NCI-H748 treated with DMSO at 0.1 percent for 48 hours (cell line): ENCODE measurements at regions not wholly inside any gene's neighbourhood (a gene's known extent, or its start where the extent isn't known, plus 50 kb on each side); places are given as distances from the start of the nearest gene placed in this dataset.

Experiments
- DNase-seq: peaks from one replicate; lab custom pipeline; 2025; lab: John Stamatoyannopoulos, UW

GRCh38 chr14:97445367-97445766 is 648.2 kb downstream of the VRK1 start:
- no peak for DNase-seq

- no peak for DNase-seq
Measured at GRCh38 chr14:97446087-97446486, 648.9 kb downstream of the VRK1 start.

GRCh38 chr14:97452314-97452713 is 655.1 kb downstream of the VRK1 start:
- no peak for DNase-seq

GRCh38 chr14:97453991-97454390 is 656.8 kb downstream of the VRK1 start:
- no peak for DNase-seq

- no peak for DNase-seq
Measured at GRCh38 chr14:97456462-97456861, 659.3 kb downstream of the VRK1 start.

GRCh38 chr14:97456958-97457357 is 659.8 kb downstream of the VRK1 start:
- no peak for DNase-seq

- DNase-seq: no peak
Measured at GRCh38 chr14:97457575-97458085, 660.4 kb downstream of the VRK1 start.

- no peak for DNase-seq
Measured at GRCh38 chr14:97458255-97458654, 661.1 kb downstream of the VRK1 start.

- peak; percentile 49 for DNase-seq
Measured at GRCh38 chr14:97458661-97459579, 661.7 kb downstream of the VRK1 start.

GRCh38 chr14:97462081-97462480 is 664.9 kb downstream of the VRK1 start:
- DNase-seq: no peak

- DNase-seq: no peak
Measured at GRCh38 chr14:97468220-97468619, 671.0 kb downstream of the VRK1 start.

GRCh38 chr14:97477353-97477752 is 680.2 kb downstream of the VRK1 start:
- DNase-seq: no peak

GRCh38 chr14:97485201-97485600 is 688.0 kb downstream of the VRK1 start:
- DNase-seq: no peak

GRCh38 chr14:97486601-97487120 is 689.5 kb downstream of the VRK1 start:
- DNase-seq: no peak

- no peak for DNase-seq
Measured at GRCh38 chr14:97489750-97490149, 692.6 kb downstream of the VRK1 start.

- DNase-seq: no peak
Measured at GRCh38 chr14:97490521-97491070, 693.4 kb downstream of the VRK1 start.

GRCh38 chr14:97491697-97492096 is 694.5 kb downstream of the VRK1 start:
- DNase-seq: no peak

- DNase-seq: no peak
Measured at GRCh38 chr14:97499790-97500481, 702.8 kb downstream of the VRK1 start.

GRCh38 chr14:97506626-97507025 is 709.4 kb downstream of the VRK1 start:
- no peak for DNase-seq

GRCh38 chr14:97513891-97514290 is 716.7 kb downstream of the VRK1 start:
- DNase-seq: no peak

- no peak for DNase-seq
Measured at GRCh38 chr14:97517566-97518234, 720.5 kb downstream of the VRK1 start.

- DNase-seq: no peak
Measured at GRCh38 chr14:97523936-97524335, 726.8 kb downstream of the VRK1 start.
